Bone marrow (tissue), 2 donors: ENCODE measurements at regions not wholly inside any gene's neighbourhood (a gene's known extent, or its start where the extent isn't known, plus 50 kb on each side); places are given as distances from the start of the nearest gene placed in this dataset.
"Not testable (repeated sequence)": the region's sequence is repeated elsewhere in the genome, so short reads cannot be mapped to it uniquely, and the experiment has no call there.

Experiments
- DNase-seq, 2 donors: peaks; one replicate each; lab custom pipeline; 2025; lab: John Stamatoyannopoulos, UW

- no peak for DNase-seq
Measured at GRCh38 chr5:58299256-58299655, 160.6 kb downstream of the PLK2 start.

- no peak for DNase-seq
Measured at GRCh38 chr5:58294598-58295305, 165.1 kb downstream of the PLK2 start.

GRCh38 chr5:58288275-58288674, 171.6 kb downstream of the PLK2 start:
- DNase-seq, result not testable (repeated sequence)

GRCh38 chr5:58286741-58287140, 173.1 kb downstream of the PLK2 start:
- no peak for DNase-seq

- no peak for DNase-seq
Measured at GRCh38 chr5:58285900-58286299, 174.0 kb downstream of the PLK2 start.

- DNase-seq, result no peak
Measured at GRCh38 chr5:58284886-58285285, 175.0 kb downstream of the PLK2 start.

GRCh38 chr5:58281189-58281588, 178.7 kb downstream of the PLK2 start:
- no peak for DNase-seq

- no peak for DNase-seq
Measured at GRCh38 chr5:58279259-58279658, 180.6 kb downstream of the PLK2 start.

GRCh38 chr5:58276431-58276830, 183.5 kb downstream of the PLK2 start:
- no peak for DNase-seq

GRCh38 chr5:58275516-58275915, 184.4 kb downstream of the PLK2 start:
- no peak for DNase-seq

- no peak for DNase-seq
Measured at GRCh38 chr5:58274191-58274590, 185.7 kb downstream of the PLK2 start.

- no peak for DNase-seq
Measured at GRCh38 chr5:58273711-58274110, 186.2 kb downstream of the PLK2 start.

GRCh38 chr5:58268268-58268667, 191.6 kb downstream of the PLK2 start:
- DNase-seq, result no peak

GRCh38 chr5:58266402-58266801, 193.5 kb downstream of the PLK2 start:
- no peak for DNase-seq

- no peak for DNase-seq
Measured at GRCh38 chr5:58265246-58265930, 194.5 kb downstream of the PLK2 start.

GRCh38 chr5:58264276-58264675, 195.6 kb downstream of the PLK2 start:
- DNase-seq, result no peak

- no peak for DNase-seq
Measured at GRCh38 chr5:58263296-58263695, 196.6 kb downstream of the PLK2 start.

GRCh38 chr5:58262226-58262625, 197.7 kb downstream of the PLK2 start:
- DNase-seq, result no peak

- no peak for DNase-seq
Measured at GRCh38 chr5:58261605-58262004, 198.3 kb downstream of the PLK2 start.

GRCh38 chr5:58260243-58260642, 199.6 kb downstream of the PLK2 start:
- no peak for DNase-seq

- no peak for DNase-seq
Measured at GRCh38 chr5:58259685-58260152, 200.2 kb downstream of the PLK2 start.

- no peak for DNase-seq
Measured at GRCh38 chr5:58258984-58259684, 200.8 kb downstream of the PLK2 start.

GRCh38 chr5:58255970-58256369, 203.9 kb downstream of the PLK2 start:
- DNase-seq, result no peak
